GM12872 (cell line): ENCODE measurements at regions not wholly inside any gene's neighbourhood (a gene's known extent, or its start where the extent isn't known, plus 50 kb on each side); places are given as distances from the start of the nearest gene placed in this dataset.

Experiments used
- CTCF ChIP-seq: IDR thresholded peaks from 3 replicates; pipeline ENCODE4 v1.5.1; 2011; ENCODE audit warnings: low read depth, mild to moderate bottlenecking, low read length, moderate library complexity; ENCODE audit not compliant: insufficient read depth

- TF ChIP-seq CTCF: no peak
These were observed 240.3 kb downstream of the LRATD1 start for GRCh38 chr2:14872779-14873325.

- TF ChIP-seq CTCF: no peak
These were observed 249.3 kb downstream of the LRATD1 start for GRCh38 chr2:14881651-14882327.

GRCh38 chr2:14884651-14885050 is 252.1 kb downstream of the LRATD1 start:
- no peak for TF ChIP-seq CTCF

DNA sequence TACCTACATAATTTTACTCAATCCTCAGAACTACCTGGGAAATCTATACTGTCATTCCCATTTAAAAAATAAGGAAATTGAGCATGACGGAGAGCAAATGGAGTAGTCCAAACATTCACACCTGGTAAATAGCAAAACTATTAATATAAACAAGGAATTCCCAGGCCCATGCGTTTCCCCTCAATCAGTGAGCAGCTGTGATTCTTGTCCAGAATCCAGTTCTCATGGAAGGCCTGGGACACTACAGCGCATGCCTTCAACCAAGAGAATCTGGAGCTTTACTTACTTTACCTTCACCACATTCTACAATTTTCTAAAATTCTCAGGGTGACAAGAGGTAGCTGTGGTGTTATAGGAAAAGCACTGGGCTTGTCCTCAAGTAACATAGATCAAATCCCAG is 259.0 kb downstream of the LRATD1 start:
- no peak for TF ChIP-seq CTCF

GRCh38 chr2:14896330-14897030 is 264.0 kb downstream of the LRATD1 start:
- TF ChIP-seq CTCF: no peak

- no peak for TF ChIP-seq CTCF
These were observed 267.3 kb downstream of the LRATD1 start for GRCh38 chr2:14899621-14900414.

- TF ChIP-seq CTCF: no peak
These were observed 269.2 kb downstream of the LRATD1 start for GRCh38 chr2:14901737-14902136.
